ENCODE measurements at regions not wholly inside any gene's neighbourhood (a gene's known extent, or its start where the extent isn't known, plus 50 kb on each side); places are given as distances from the start of the nearest gene placed in this dataset.

GRCh38 chr5:171702135-171702770, 83.4 kb upstream of the SMIM23 start:
- no peak for TF ChIP-seq CTCF (IDR thresholded peaks at IDR 0.05; ENCODE audit: low read depth, low read length)

DNA sequence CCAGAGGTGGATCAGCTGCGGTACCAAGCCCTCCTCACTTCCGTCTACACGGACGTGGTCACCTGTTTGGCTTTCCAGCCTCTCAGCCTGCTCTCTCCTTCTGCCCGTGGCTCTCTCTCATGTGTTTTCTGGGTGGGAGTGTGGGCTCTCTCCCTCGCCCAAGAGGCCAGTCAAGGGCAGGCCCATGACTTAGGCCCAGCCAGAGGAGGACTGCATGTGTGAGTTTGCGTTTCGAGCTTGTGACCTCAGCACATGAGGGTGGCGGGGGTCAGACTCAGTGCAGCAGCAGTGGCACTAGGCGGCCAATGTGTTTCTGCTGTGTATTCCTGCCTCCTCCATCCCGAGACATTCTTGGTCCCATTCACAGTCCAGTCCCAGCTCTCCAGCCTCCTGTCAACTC, 82.5 kb upstream of the SMIM23 start:
- TF ChIP-seq CTCF (IDR thresholded peaks at IDR 0.05; ENCODE audit: low read depth, low read length) = no peak
- H3K4me3 ChIP-seq (ENCODE audit: low read depth, low read length) = no peak overlapping the region

More at GRCh38 chr5:171702135-171702770, 83.4 kb upstream of the SMIM23 start:
- no peak overlapping the region for H3K4me3 ChIP-seq (ENCODE audit: low read depth, low read length)

DNA sequence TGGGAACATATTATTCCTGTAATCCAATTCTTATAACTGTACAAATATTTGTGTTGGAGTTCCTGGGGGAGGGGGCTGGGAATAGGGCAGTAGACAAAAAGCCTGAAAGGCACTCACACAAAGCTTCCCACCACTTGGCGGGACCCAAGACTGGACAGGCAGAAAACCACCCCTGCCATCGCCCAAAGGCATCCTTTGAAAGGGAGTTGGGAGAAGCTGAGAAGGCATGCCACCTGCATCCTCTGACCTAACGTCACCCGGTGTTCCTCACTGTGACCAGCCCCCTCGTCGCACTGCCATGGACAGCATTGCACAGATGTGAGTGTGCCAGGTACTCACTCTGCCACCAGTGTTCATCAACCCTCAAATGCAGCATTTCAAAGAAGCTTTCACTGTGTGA, 80.6 kb upstream of the SMIM23 start:
- no peak overlapping the region for H3K4me3 ChIP-seq (ENCODE audit: low read depth, low read length)
- no peak for TF ChIP-seq CTCF (IDR thresholded peaks at IDR 0.05; ENCODE audit: low read depth, low read length)

- no peak overlapping the region for H3K4me3 ChIP-seq (ENCODE audit: low read depth, low read length)
- no peak for TF ChIP-seq CTCF (IDR thresholded peaks at IDR 0.05; ENCODE audit: low read depth, low read length)
Observed at GRCh38 chr5:171705830-171706468, 79.7 kb upstream of the SMIM23 start.

DNA sequence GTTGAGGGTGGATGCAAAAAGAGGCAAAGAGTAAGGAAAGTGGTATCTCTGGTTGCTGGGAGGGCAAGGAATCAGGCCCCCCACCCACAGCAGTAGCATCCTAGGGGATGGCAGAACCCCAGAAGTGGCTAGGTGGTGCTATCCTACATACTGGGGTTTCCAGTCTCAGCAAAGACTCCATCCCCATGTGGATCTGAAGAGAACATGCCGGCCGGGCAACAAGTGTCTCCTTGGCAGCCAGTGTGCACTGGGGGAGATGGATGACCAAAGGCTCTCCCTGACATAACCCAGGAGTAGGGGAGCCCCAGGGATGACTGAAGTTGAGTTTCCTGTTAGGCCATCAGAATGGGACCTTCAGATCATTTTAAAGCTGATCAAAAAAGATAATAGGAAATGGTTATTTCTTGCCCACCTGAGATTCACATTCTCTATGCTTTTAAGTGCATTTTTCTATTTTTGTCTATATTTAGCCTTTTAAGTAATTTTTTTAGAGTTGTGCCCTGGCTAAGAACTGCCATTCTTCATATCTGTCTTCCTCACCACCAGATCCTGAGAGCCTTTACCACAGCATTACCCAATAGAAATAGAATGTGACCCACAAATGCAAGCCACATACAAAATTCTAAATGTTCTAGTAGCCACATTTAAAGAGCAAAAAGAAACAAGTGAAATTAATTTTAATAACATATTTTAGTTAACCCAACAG, 78.7 kb upstream of the SMIM23 start:
- TF ChIP-seq CTCF (IDR thresholded peaks at IDR 0.05; ENCODE audit: low read depth, low read length) = no peak
- no peak overlapping the region for H3K4me3 ChIP-seq (ENCODE audit: low read depth, low read length)

DNA sequence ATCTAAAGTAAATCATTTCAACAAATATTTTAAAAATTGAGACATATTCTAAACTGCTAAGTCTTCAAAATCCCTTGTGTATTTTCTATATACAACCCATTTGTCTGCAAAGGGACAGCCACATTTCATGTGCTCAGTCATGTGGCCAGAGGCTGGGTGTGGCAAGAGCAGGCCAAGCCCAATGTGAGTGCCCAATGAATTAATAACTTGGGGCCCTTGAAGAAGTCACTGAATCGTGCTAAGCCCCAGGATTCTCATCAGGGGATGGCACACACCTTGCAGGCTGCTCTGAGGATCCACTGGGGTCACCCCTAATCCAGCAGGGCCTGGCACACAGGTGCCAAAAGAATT, 78.2 kb upstream of the SMIM23 start:
- H3K4me3 ChIP-seq (ENCODE audit: low read depth, low read length) = no peak overlapping the region
- no peak for TF ChIP-seq CTCF (IDR thresholded peaks at IDR 0.05; ENCODE audit: low read depth, low read length)

- no peak for TF ChIP-seq CTCF (IDR thresholded peaks at IDR 0.05; ENCODE audit: low read depth, low read length)
- no peak overlapping the region for H3K4me3 ChIP-seq (ENCODE audit: low read depth, low read length)
Observed at GRCh38 chr5:171709930-171710329, 75.7 kb upstream of the SMIM23 start.

Measured in WI38 (cell line).